ENCODE measurements at regions not wholly inside any gene's neighbourhood (a gene's known extent, or its start where the extent isn't known, plus 50 kb on each side); places are given as distances from the start of the nearest gene placed in this dataset.

DNA sequence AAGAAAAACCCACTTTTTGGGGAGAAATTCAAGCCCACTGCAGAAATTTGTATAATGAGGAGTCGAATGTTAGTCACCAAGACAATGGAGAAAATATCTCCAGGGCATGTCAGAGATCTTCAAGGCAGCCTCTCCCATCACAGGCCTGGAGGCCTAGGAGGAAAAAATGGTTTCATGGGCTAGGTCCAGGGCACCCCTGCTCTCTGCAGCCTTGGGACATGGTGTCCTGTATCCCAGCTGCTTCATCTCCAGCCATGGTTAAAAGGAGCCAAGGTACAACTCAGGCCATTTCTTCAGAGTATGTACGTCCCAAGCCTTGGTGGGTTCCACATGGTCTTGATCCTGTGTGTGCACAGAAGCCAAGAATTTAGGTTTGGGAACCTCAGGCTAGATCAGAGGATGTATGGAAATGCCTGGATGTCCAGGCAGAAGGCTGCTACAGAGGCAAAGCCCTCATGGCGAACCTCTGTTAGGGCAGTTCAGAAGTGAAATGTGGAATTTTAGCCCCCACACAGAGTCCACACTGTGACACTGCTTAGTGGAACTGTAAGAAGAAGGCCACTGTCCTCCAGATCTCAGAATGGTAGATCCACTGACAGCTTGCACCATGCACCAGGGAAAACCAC lies 561.4 kb downstream of the ISL1 start:
- no peak for DNase-seq

DNA sequence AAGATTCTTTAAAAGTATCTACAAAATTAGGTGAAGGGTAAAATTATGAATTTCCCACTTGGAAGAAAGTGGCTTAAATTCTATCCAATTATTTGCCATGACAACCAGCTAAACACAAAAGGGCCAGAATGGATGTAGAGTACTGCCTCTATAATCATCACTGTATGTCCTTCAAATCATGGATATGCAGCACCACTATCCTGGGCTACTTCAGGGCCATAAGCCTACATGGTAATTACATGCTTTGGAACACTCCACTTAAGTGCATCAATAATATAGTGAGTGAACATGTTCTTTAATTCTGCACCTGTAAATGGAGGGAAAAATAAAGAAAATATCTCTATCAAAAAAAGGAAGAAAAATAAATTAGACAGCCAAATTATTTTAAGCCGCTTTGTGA lies 575.2 kb downstream of the ISL1 start:
- DNase-seq, result no peak

DNA sequence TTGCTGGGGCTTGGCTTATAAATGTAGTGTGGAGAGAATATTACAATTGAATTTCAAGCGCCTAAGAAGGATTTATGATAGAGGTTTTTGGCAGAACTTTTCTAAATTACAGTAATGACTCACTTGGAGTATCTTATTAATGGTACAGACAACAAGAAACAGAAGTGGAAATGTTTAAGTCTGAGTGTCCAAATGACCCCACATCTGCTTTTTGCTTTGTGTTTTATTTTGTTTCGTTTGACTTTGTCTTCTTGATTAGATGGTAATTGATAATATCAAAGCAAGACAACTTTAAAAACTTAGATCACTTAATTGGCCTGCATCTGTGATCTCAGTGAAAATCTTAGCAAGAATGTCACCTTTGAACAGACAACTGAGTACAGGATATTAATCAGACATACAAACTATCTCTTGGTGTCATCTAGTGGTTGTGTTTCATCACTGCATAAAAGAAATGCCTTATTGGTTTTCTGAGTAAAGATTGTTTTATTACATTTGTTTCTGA lies 577.4 kb downstream of the ISL1 start:
- no peak for DNase-seq

DNA sequence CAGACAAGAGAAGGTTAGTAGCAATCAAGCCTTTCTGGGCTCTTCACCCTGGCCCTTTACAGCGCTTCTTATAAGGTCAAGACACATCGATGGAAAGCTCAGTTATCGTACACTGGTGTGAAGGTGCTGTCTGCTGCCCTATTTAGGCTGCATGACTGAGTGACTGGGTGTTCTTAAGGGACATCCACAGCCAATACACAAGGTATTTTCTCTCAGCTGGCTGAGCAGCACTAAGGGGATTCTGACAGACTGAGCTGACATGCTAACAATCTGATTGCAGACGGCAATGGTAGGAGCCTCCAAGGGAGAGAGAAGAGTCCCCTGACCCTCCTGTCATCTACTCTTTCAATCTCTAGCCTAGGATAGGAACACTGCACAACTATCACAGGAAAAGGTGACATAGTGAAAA lies 577.9 kb downstream of the ISL1 start:
- no peak for DNase-seq

DNA sequence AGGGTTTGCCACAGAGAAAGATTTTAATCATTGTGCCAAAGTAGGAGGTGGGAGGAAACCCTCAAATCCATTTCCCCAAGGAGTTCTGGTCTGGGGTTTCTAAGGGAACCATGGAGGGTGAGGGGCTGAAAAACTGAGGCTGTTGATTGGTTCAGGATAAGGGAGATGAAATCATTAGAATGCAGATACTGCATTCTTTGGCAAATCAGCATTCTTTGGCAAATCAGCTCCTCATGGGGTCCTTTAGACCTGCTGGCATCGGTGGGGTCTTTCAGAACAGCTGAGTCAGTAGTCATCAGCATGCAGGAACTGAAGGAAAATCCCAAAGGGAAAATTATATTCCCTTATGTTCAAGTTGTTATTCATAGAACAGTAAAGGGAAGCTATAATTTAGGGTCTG lies 585.5 kb downstream of the ISL1 start:
- peak in 1 of 2 experiments; percentile 2 for DNase-seq

DNA sequence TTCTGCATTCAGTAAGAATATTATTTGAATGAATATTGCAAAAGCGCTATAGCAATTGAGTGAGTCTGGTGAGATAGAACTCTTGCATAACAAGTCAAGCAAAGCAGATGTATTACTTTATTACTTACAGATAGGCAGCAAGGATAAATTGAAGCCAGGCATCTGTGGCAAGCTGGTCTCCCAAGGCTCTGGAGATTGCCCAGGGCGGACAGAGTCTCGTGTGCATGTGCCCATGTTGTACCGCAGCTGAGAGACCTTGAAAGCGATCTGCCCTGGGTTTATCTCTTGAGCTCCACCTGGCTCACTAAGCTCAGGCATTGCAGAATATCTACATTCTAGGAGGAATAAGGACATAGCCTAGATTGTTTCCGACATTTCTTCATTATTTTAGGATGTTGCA lies 591.6 kb downstream of the ISL1 start:
- DNase-seq, result no peak

DNA sequence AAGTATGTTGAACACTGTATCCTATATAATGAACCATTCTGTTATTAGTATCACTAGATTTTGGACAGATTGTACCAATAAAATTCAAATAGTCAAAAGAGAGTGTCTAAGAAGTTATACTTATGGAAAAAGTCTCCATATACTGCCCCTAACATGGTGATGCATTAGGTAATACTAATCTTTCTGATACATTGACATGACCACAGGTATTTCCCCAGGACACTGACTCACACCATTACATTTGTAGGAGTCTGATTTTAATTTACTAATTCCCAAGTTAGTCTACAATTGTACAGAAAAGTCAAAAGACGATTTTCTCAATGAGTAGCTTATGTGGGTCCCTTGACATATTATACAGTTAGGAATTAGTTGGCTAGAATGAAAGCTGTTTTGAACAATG lies 593.8 kb downstream of the ISL1 start:
- no peak for DNase-seq

DNA sequence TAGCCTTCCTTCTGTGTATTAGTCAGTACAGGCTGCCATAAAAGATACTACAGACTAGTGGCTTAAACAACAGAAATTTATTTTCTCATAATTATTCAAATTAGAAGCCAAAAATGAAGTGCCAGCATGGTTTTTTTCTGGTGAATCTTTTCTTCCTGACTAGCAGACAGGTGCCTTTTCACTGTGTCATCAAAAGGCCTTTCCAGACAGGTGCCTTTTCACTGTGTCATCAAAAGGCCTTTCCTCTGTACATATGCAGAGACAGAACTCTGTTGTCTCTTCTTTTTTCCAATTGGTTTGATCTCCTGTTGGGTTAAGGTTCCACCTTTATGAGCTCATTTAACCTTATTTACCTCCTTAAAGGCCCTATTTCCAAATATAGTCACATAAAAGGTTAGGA lies 599.9 kb downstream of the ISL1 start:
- DNase-seq, result no peak

DNA sequence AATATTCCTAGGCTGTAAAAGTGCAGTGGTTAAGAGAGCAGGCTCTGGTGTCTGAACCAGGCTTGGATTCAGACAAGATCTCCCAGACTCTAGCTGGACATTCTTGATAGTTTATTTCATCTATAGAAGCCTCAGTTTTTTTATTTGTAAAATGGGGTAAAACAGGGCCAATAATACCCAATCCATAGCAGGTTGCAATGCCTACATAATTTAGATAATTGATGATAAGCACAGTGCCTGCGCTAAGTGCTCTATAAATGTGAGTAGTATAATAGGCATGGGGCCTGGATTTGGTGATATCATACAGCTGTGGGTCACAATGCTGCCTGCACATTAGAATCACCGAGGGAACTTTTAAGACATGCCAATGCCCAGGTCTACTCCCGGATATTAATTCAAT lies 603.5 kb downstream of the ISL1 start:
- DNase-seq, result no peak

DNA sequence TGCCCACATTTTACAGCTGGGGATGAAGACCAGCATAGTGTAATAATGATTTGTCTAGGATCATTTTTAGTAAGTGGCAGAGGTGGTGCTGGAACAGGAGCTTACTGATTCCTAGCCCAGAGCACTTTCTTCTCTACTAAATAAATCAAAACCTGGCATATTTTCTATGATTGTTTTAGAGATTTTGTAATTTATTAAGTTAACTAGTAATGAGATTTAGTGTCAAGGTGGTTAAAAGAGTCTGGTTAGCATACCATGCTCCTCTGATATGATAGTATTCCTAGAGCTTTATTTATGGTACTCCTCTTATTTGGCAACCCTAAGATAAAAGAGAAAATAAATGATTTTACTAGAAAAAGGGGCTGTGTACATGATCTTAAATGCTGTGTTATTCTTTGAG lies 604.0 kb downstream of the ISL1 start:
- no peak for DNase-seq

DNA sequence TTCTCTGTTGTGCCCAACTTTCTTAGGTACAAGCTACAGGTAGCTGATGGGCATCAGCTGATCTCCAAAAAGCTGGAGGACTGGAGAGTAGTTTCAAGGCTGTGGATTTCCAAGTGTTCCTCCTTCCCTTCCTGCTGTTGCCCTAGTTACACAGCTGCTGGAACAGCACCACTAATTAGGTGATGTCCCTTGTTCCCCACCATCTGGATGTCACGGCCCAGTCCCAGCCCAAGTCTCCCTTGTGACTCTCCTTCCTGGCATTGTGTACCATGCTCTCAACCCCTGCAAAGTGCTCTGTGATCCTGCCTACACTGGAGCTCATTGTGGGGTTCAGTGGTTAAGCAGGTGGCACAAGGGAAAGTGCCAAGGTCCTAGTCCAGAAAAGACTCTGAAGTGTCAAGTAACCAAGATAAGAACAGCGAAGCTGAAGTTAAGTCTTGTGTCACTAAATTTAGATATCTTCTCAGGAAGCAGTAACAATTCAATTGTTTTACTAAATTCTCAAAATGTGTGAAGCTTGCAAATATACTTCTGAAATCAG lies 604.5 kb downstream of the ISL1 start:
- DNase-seq, result no peak

DNA sequence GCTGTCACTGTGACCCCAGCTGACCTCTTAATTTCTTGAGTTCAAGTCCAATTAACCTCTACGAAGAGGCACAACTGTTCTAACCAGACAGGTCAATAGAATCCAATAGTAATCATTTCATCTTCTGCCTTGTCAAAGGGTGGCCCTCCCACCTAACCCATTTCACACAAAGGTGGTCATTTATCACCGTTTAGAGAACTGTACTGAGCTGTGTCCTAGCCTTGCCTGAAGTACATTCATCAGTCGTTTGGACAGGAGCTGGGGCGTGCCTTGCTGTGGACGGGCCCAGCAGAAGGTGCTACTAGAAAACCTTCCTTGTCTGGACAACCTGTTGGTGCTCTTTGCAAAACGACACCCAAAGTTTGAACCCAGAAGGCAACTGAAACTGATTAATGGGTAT lies 605.4 kb downstream of the ISL1 start:
- DNase-seq, result no peak

DNA sequence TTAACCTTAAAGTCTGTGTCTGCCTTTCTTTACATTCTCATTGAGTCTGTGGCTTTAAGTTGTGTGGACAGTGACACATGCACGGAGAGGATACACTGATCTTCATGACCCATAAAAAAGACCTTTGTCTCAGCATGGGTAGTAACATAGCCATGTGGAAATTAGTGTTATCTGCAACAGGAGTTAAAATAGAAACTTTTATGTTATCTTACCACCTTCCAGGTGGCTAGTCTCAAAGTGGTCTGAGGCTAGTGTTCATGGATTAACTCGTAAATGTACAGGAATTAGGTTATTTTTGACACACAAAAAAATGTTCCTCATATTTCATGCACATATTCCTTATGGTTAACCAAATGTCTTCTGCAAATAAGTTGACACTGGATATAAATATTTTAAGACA lies 607.0 kb downstream of the ISL1 start:
- no peak for DNase-seq

DNA sequence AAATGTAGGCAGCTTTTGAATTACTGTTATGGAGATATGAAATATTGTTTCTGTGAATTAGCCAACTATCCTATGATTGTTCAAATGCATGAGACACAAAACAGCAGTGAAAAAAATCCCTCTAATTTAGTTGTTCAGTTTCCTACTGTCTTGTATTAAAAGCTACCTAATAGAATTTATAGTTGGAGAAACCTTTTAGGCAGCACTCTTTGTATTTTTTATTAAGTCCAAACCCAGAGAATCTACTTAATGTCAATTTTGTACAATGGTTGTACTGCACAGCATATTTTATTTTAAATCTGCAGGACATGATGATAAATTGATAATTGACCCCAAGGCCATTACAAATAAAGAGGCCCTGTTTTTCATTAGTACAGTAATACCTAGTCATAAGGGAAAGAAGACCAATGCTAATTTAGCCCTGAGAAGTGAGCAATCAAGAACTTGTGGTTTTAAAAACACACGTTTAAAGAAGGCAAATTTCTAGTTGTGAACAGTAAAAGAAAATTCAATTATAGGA lies 607.5 kb downstream of the ISL1 start:
- no peak for DNase-seq

DNA sequence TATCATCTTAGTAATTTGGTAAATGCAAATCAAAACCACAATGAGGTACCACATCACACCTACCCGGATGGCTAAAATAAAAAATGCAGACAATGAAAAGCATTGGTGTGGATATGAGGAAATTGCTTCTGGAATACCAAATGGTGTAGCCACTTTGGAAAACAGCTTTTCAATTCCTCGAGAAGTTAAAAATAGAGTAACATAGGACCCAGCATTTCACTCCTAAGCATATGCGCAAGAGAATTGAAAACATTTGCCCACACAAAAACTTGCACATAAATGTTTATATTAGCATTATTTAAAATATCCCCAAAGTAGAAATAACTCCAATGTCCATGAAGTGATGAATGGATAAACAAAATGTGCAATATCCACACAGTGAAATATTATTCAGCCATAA lies 608.7 kb downstream of the ISL1 start:
- DNase-seq, result no peak

DNA sequence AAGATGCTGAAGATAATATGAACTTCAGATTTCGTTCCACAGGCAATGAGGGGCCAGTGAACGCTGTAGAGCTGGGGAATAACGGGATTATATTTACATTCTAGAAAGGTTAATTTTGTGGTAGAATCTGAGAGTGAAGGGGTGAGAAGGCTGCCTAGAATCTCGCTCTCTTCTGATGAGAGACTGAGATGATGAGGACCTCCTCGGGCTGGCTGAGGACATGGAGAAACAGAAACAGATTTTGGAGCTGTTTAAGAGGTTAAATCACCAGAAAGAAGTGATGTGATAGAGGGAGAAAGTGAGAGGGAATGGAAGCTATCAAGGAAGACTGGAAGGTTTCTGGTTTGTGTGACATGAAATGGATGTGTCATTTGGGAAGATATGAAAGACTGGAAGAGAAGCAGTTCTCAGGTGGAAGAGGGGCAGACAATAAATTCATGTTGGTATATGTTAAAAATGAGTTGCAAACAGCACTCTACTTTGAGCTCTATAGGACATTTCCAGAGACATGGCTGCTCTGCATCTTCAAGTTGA lies 612.6 kb downstream of the ISL1 start:
- DNase-seq, result no peak

DNA sequence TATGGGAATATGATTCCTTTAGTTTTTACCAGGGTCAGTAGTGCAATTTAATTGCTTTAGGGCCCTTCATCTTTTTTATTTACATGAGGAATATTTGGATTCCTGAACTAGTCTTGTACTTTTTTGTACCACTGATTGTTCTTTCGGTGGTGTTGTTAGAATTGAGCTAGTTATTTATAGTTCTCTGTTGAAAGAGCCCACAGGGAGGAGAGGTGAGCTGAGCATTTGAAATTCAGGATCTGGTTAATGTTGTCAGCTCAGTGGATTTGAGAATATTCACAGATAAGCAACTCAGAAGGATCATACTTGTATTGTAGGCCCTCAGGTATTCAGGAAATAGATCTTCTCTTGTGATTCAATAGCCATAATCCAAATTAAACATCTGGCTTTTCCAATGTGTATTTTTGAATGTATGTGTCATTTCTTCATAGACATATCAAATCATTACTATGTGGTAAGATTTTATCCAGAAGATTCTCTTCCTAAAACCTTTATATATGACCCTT lies 613.2 kb downstream of the ISL1 start:
- no peak for DNase-seq

DNA sequence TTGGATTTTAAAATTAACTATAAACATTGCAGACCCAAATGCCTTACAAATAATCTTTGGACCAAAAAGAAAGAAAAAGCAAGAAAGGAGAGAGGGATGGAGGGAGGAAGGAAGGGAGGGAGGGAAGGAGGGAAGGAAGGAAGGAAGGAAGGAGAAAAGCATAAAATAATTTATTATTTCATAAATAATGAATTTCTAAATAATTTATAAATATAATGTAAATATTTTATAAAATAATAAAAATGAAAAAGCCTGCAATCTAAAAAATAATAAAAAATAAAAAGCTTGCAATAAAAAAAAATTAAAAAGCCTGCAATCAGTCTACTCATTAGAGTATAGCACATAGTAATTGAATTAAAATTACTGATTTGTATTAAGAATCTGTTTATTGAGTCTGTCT lies 614.3 kb downstream of the ISL1 start:
- no peak for DNase-seq

DNA sequence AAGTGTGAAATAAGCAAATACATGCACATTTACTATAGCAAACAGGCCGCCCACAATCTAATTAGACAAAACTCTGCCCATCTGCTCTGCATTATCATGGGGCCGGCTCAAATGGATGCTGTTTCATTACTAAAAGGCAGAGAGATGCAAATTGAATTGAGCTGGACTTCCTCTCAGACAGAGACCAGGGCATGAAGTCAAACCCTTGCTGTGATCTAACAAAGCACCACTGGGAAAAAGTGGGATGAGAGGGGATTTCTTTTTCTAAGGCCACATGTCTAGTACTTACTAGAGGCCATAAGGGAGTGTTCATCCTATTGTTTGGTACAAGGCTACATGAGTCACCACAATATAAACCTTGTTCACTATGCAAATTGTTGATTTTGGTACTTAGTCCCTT lies 614.7 kb downstream of the ISL1 start:
- no peak for DNase-seq

DNA sequence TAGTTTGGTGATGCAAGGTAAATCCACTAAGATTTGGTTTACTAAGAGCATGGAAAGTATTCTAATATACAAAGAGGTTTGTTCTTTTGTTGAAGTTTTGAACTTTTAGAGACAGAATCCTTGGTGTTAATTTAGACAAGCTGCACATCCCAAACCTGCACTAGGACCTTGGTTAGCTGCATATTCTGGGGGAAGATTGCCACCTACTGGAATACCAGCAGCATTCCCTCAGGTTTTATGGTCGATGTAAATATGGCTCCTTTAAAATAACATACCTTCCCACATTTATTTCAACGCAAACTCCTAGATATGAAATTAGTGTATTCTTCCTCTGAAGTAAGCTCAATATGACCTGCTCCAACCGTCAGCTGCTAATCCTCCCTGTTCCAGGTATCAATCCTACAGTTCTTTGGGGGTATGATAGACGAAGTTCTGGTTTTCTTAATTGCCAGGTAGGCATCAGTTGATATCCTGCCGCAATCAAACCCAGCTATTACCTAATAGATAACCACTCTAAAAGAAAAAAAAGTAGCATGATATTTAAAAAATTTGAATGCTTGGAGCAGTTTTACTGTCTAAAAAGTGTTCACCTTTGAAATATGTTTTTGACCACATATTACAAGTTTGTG lies 624.1 kb downstream of the ISL1 start:
- DNase-seq, result peak in 1 of 2 experiments; percentile 69

DNA sequence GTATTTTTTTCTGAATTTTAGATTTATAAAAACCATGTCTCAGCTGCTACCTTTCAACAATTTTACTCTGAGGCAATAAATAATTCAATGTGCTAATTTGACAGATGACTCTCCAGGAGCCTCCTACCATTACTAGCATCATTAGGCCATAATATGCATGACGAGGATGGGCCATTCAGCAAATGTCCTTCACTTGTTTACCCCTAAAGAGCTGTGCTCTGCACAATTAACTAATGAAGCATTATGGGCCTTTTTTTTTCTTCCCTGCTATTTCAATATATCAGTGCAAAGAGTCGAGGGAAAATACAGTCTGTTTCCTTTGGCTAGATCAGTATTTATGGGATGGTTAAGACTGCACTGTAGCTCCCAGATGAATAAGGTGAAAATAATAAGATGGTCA lies 627.2 kb downstream of the ISL1 start:
- peak; percentile 15 to 64 for DNase-seq

DNA sequence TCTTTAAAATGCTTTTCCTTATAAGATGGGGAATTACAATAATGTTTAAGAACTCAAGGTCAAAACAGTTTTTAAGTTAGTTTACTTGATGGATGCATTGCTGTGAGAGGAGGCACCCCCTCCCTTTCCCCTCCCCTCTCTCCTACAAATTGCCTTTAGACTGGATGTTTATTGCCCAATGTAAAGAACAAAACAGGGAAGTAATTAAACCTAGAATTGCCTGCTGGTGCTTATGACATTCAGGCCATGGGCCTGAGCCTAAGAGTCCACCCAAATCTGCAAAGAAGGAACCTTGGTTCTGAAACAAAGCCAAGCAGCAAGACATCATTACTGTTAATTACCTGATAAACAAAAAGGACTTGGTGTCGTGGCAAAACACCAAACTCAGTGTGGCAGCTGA lies 630.3 kb downstream of the ISL1 start:
- DNase-seq, result no peak

DNA sequence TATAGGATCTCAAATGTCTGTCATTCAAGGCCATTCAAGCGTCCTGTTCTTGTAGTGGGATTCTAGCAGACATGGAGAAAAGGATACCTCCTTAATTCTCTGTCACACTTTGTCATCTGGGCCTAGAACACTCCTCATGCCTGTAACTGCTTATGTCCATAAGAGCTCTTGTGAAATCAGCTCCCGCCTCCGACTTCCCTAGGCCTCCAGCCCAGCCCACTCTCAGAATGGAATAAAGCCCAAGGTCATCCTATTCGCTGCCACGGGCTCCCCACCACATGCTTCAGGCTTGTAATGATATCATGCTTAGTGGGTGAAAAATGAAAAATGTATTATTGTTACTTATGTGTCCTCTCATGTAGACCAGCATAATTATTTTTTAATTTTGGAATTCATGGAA lies 632.5 kb downstream of the ISL1 start:
- DNase-seq, result no peak

DNA sequence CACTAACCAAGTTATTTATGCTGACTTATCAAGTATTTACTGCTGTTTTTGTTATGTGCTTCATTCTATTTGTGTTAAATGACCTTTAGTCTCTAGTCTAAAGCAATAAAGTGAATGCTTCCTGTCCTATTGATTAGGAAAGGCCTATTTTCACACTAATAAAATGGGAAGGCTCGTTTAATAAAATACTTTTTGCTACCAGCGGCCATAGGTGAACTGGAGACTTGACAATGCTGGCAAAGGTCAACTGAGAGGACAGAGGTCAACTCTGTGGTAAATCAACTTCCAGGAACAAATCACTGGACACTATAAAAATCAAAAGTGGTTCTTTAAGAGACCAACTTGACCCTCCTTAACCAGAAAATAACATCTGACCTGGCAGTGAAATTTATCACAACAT lies 634.3 kb downstream of the ISL1 start:
- no peak for DNase-seq
